ENCODE measurements at regions not wholly inside any gene's neighbourhood (a gene's known extent, or its start where the extent isn't known, plus 50 kb on each side); places are given as distances from the start of the nearest gene placed in this dataset.

GRCh38 chr3:88668180-88668579 is 439.2 kb upstream of the EPHA3 start:
- Histone ChIP-seq H4K20me1 (replicated peaks in 1 of 2; ENCODE audit: control insufficient read depth in 1 of 2, insufficient read depth in 2 of 2, low read length in 2 of 2) (no peaks in the 10 kb centered on the region), H3K79me2 (ENCODE audit: control insufficient read depth in 1 of 2, insufficient read depth in 2 of 2, low read length in 2 of 2) (no peaks in the 10 kb centered on the region), H3K18ac (ENCODE audit: extremely low read depth, low read length) (no peak overlapping the region), H2BK15ac (ENCODE audit: low read length) (no peak overlapping the region), H3K36me3 (ENCODE audit: control insufficient read depth in 2 of 4, insufficient read depth in 4 of 4, low read length in 3 of 4) (no peaks in the 10 kb centered on the region), H4K5ac (ENCODE audit: insufficient read length, low read depth, low read length) (no peak overlapping the region), H3K9ac (replicated peaks in 1 of 4; ENCODE audit: extremely low read depth in 1 of 4, low read depth in 3 of 4, low read length in 3 of 4) (no peak overlapping the region), H3K4me2 (ENCODE audit: insufficient read depth in 1 of 2, low read depth in 2 of 2, low read length in 2 of 2) (no peak overlapping the region), H3K79me1 (ENCODE audit: low read depth, low read length) (no peaks in the 10 kb centered on the region), H3K27me3 (replicated peaks in 1 of 4; ENCODE audit: control insufficient read depth in 3 of 4, extremely low read depth in 1 of 4, insufficient read depth in 3 of 4, low read length in 3 of 4) (peaks cover 0 to 2% (median 0%) of the 10 kb centered on the region in 4 experiments; a peak in 1 of 7 replicates), H3K4me3 (ENCODE audit: extremely low read depth in 1 of 4, insufficient read depth in 2 of 4, low read depth in 3 of 4, low read length in 4 of 4) (no peak overlapping the region), H2BK20ac (ENCODE audit: low read length) (no peak overlapping the region), H3K4ac (replicated peaks; ENCODE audit: insufficient read length, low read depth, low read length) (no peak overlapping the region), H2BK120ac (replicated peaks; ENCODE audit: low read depth, low read length) (no peak overlapping the region), H2BK12ac (ENCODE audit: low read depth, low read length) (no peak overlapping the region), H2AK5ac (ENCODE audit: low read depth, low read length) (no peak overlapping the region), H3K56ac (replicated peaks; ENCODE audit: insufficient read length, low read depth, low read length) (no peak overlapping the region), H3K9me3 (ENCODE audit: insufficient read depth in 2 of 2, low read depth in 1 of 2, low read length in 1 of 2) (no peaks in the 10 kb centered on the region), H2BK5ac (ENCODE audit: low read depth, low read length) (no peak overlapping the region), H3K4me1 (replicated peaks in 1 of 4; ENCODE audit: control insufficient read depth in 3 of 4, insufficient read depth in 4 of 4, low read length in 3 of 4) (no peaks in the 10 kb centered on the region), H2AFZ (ENCODE audit: low read length) (no peak overlapping the region), H3K27ac (ENCODE audit: low read depth, low read length) (no peak overlapping the region), H4K91ac (replicated peaks; ENCODE audit: insufficient read length, low read length) (no peak overlapping the region), H3K14ac (ENCODE audit: insufficient read length) (no peak overlapping the region), H3K23me2 (ENCODE audit: low read depth, low read length) (no peaks in the 10 kb centered on the region), H4K8ac (ENCODE audit: extremely low read depth, insufficient read depth, low read length) (no peak overlapping the region), H3K23ac (ENCODE audit: insufficient read length) (no peak overlapping the region)
- 83% methylated on average over 2 of the region's 2 CpGs; no CpG with 5 or more reads in 1 of the 2 experiments for WGBS, 2 experiments (ENCODE audit: extremely low coverage in 1 of 2, insufficient coverage in 1 of 2, insufficient read length in 1 of 2, insufficient replicate concordance in 2 of 2, low coverage in 1 of 2, low lambda C conversion rate in 2 of 2, missing lambda C conversion rate in 1 of 2)
- DNase-seq (ENCODE audit: low read depth in 1 of 2, low spot score in 2 of 2) = no peak
- TF ChIP-seq GABPA (IDR thresholded peaks at IDR 0.05; ENCODE audit: borderline replicate concordance, insufficient read depth, low read length) = no peak
- no peak for TF ChIP-seq KDM1A (IDR thresholded peaks at IDR 0.05; ENCODE audit: borderline replicate concordance, low read length)
- TF ChIP-seq SUZ12 (IDR thresholded peaks at IDR 0.05; ENCODE audit: low read length) = no peak
- TF ChIP-seq RAD21 (IDR thresholded peaks at IDR 0.05 in 1 of 2, conservative IDR thresholded peaks at IDR 0.05 in 1 of 2; ENCODE audit: low read depth in 2 of 2, low read length in 2 of 2) = no peak
- ChIA-PET CTCF (ENCODE audit: partially characterized antibody) (no interaction called here), POLR2A (ENCODE audit: partially characterized antibody) (no interaction called here)
- FAIRE-seq = no peak

Data from H1 (cell line).